AG09309 (cell line): ENCODE measurements at regions not wholly inside any gene's neighbourhood (a gene's known extent, or its start where the extent isn't known, plus 50 kb on each side); places are given as distances from the start of the nearest gene placed in this dataset.
"Not testable (repeated sequence)": the region's sequence is repeated elsewhere in the genome, so short reads cannot be mapped to it uniquely, and the experiment has no call there.

ENCODE experiments used
- DNase-seq: peaks from one replicate; pipeline ENCODE4 v3.0.0-alpha.2; 2010; ENCODE audit warnings: low read depth
- H3K4me3 ChIP-seq: 2 replicates; pipeline ENCODE4 v1.5.1; 2011; ENCODE audit warnings: mild to moderate bottlenecking, low read depth, low read length, moderate library complexity; ENCODE audit not compliant: control insufficient read depth
- CTCF ChIP-seq: IDR thresholded peaks from 2 replicates; pipeline ENCODE4 v1.5.1; 2011; ENCODE audit warnings: mild to moderate bottlenecking, low read depth, low read length, inconsistent platforms; ENCODE audit not compliant: insufficient read depth, control insufficient read depth; ENCODE audit errors: missing control alignments

- H3K4me3 ChIP-seq, DNase-seq: not testable (repeated sequence)
These were observed 267.4 kb downstream of the POTED start for GRCh38 chr21:13876999-13877398.

GRCh38 chr21:13874001-13874400, 264.4 kb downstream of the POTED start:
- H3K4me3 ChIP-seq, DNase-seq: not testable (repeated sequence)

GRCh38 chr21:13854638-13855037, 245.1 kb downstream of the POTED start:
- TF ChIP-seq CTCF, result no peak
- no peak overlapping the region for H3K4me3 ChIP-seq
- no peak for DNase-seq

GRCh38 chr21:13850808-13851207, 241.2 kb downstream of the POTED start:
- not testable (repeated sequence) for DNase-seq, H3K4me3 ChIP-seq

GRCh38 chr21:13849489-13849888, 239.9 kb downstream of the POTED start:
- not testable (repeated sequence) for DNase-seq

GRCh38 chr21:13846718-13847117, 237.1 kb downstream of the POTED start:
- H3K4me3 ChIP-seq, DNase-seq: not testable (repeated sequence)

More at GRCh38 chr21:13849489-13849888, 239.9 kb downstream of the POTED start:
- H3K4me3 ChIP-seq, result not testable (repeated sequence)

- not testable (repeated sequence) for DNase-seq
These were observed 235.0 kb downstream of the POTED start for GRCh38 chr21:13844574-13844973.

GRCh38 chr21:13843081-13843480, 233.5 kb downstream of the POTED start:
- not testable (repeated sequence) for H3K4me3 ChIP-seq, DNase-seq

More at GRCh38 chr21:13844574-13844973, 235.0 kb downstream of the POTED start:
- not testable (repeated sequence) for H3K4me3 ChIP-seq

GRCh38 chr21:13827666-13828065, 218.1 kb downstream of the POTED start:
- DNase-seq, H3K4me3 ChIP-seq: not testable (repeated sequence)

- no peak overlapping the region for H3K4me3 ChIP-seq
These were observed 217.6 kb downstream of the POTED start for GRCh38 chr21:13827201-13827600.

GRCh38 chr21:13826511-13826910, 216.9 kb downstream of the POTED start:
- DNase-seq, H3K4me3 ChIP-seq: not testable (repeated sequence)

More at GRCh38 chr21:13827201-13827600, 217.6 kb downstream of the POTED start:
- no peak for DNase-seq
- TF ChIP-seq CTCF, result no peak

- not testable (repeated sequence) for H3K4me3 ChIP-seq, DNase-seq
These were observed 215.7 kb downstream of the POTED start for GRCh38 chr21:13825218-13825778.

GRCh38 chr21:13820286-13820685, 210.7 kb downstream of the POTED start:
- H3K4me3 ChIP-seq, DNase-seq: not testable (repeated sequence)

GRCh38 chr21:13812191-13812590, 202.6 kb downstream of the POTED start:
- DNase-seq, H3K4me3 ChIP-seq: not testable (repeated sequence)

GRCh38 chr21:13810559-13810958, 201.0 kb downstream of the POTED start:
- DNase-seq, H3K4me3 ChIP-seq: not testable (repeated sequence)

GRCh38 chr21:13806444-13806843, 196.9 kb downstream of the POTED start:
- H3K4me3 ChIP-seq, DNase-seq: not testable (repeated sequence)

- DNase-seq, H3K4me3 ChIP-seq: not testable (repeated sequence)
These were observed 193.2 kb downstream of the POTED start for GRCh38 chr21:13802757-13803156.
